GM12878 (cell line): ENCODE measurements at regions not wholly inside any gene's neighbourhood (a gene's known extent, or its start where the extent isn't known, plus 50 kb on each side); places are given as distances from the start of the nearest gene placed in this dataset.

ENCODE experiments used
- ATF7 ChIP-seq: fragments of 450-650 bp; IDR thresholded peaks from 2 replicates; pipeline ENCODE4 v1.6.1; 2016; ENCODE audit warnings: low read depth, mild to moderate bottlenecking
- BHLHE40 ChIP-seq, 2 experiments: fragments of 450-650 bp in 1 of 2; IDR thresholded peaks; 2 replicates each; pipeline ENCODE4 v1.6.1; 2011 to 2017; ENCODE audit warnings: low read depth in 2 of 2, borderline replicate concordance in 1 of 2, improper control_type of control experiment in 1 of 2, low read length in 1 of 2, mild to moderate bottlenecking in 1 of 2
- BRCA1 ChIP-seq: IDR thresholded peaks from 2 replicates; pipeline ENCODE4 v1.6.1; 2011; ENCODE audit warnings: low read depth, low read length, improper control_type of control experiment
- CHD1 ChIP-seq: IDR thresholded peaks from 2 replicates; pipeline ENCODE4 v1.6.1; 2012; ENCODE audit warnings: low read depth, low read length, improper control_type of control experiment
- CHD2 ChIP-seq: IDR thresholded peaks from 2 replicates; pipeline ENCODE4 v1.6.1; 2011; ENCODE audit warnings: low read depth, low read length, improper control_type of control experiment, borderline replicate concordance
- CREB1 ChIP-seq: IDR thresholded peaks from 2 replicates; pipeline ENCODE4 v1.6.1; 2012; ENCODE audit warnings: low read depth, mild to moderate bottlenecking, inconsistent platforms
- DPF2 ChIP-seq: fragments of 450-650 bp; IDR thresholded peaks from 2 replicates; pipeline ENCODE4 v1.6.1; 2017; ENCODE audit warnings: mild to moderate bottlenecking
- ESRRA ChIP-seq: IDR thresholded peaks from 2 replicates; pipeline ENCODE4 v1.6.1; 2012; ENCODE audit warnings: mild to moderate bottlenecking, low read length, improper control_type of control experiment
- IKZF1 ChIP-seq: fragments of 450-650 bp; conservative IDR thresholded peaks from 2 replicates; pipeline ENCODE4 v1.6.1; 2017; ENCODE audit warnings: antibody characterized with exemption, mild to moderate bottlenecking
- PRDM15 ChIP-seq: fragments of 450-650 bp; formaldehyde crosslinking; IDR thresholded peaks from 2 replicates; pipeline ENCODE4 v1.4.0; 2020; ENCODE audit warnings: mild to moderate bottlenecking, moderate library complexity
- RBBP5 ChIP-seq: fragments of 200-600 bp; sonication (generic); conservative IDR thresholded peaks from 2 replicates; pipeline ENCODE4 v1.6.1; 2016
- SMAD1 ChIP-seq: fragments of 450-650 bp; IDR thresholded peaks from 2 replicates; pipeline ENCODE4 v1.6.1; 2018; ENCODE audit warnings: mild to moderate bottlenecking, low read depth; ENCODE audit not compliant: partially characterized antibody
- SMARCA5 ChIP-seq: fragments of 450-650 bp; IDR thresholded peaks from 2 replicates; pipeline ENCODE4 v1.6.1; 2017; ENCODE audit warnings: mild to moderate bottlenecking
- SP1 ChIP-seq: IDR thresholded peaks from one replicate; pipeline ENCODE4 v1.6.1; 2011; ENCODE audit warnings: low read depth, low read length
- TCF3 ChIP-seq: IDR thresholded peaks from 2 replicates; pipeline ENCODE4 v1.6.1; 2012; ENCODE audit warnings: low read depth, mild to moderate bottlenecking, low read length, borderline replicate concordance; ENCODE audit not compliant: insufficient read depth
- ZNF274 ChIP-seq: IDR thresholded peaks from one replicate; pipeline ENCODE4 v1.8.0; 2011; ENCODE audit not compliant: insufficient read length, insufficient read depth
- ZNF592 ChIP-seq: fragments of 450-650 bp; IDR thresholded peaks from 2 replicates; pipeline ENCODE4 v1.6.1; 2017; ENCODE audit warnings: mild to moderate bottlenecking, moderate library complexity
- ZNF622 ChIP-seq: fragments of 450-650 bp; IDR thresholded peaks from 2 replicates; pipeline ENCODE4 v1.6.1; 2017; ENCODE audit warnings: mild to moderate bottlenecking, inconsistent platforms

- TF ChIP-seq ZNF592, result peak; percentile 84; the same call in 1 of the 2 replicates
- no peak for TF ChIP-seq TCF3
- no peak for TF ChIP-seq PRDM15 (CRISPR knock-in tag)
- TF ChIP-seq ESRRA, result no peak
- TF ChIP-seq SMAD1, result no peak
- TF ChIP-seq ZNF622, result no peak
- peak; percentile 93 for TF ChIP-seq ATF7
- TF ChIP-seq BRCA1, result no peak
- peak; percentile 40; the same call in 1 of the 2 replicates for TF ChIP-seq CHD2
- no peak for TF ChIP-seq RBBP5
- TF ChIP-seq ZNF274, result no peak
- peak in 1 of 2 experiments; percentile 67; a peak in 2 of 4 replicates for TF ChIP-seq BHLHE40 (IDR thresholded peaks at IDR 0.05; ENCODE audit: borderline replicate concordance in 1 of 2, low read depth in 2 of 2, low read length in 1 of 2)
- TF ChIP-seq CREB1, result peak; percentile 60
- peak; percentile 93 for TF ChIP-seq SMARCA5
- TF ChIP-seq DPF2, result peak; percentile 46; the same call in 1 of the 2 replicates
- no peak for TF ChIP-seq CHD1
- TF ChIP-seq IKZF1, result peak; percentile 85
- no peak for TF ChIP-seq SP1
Measured at GRCh38 chr6:40252531-40253258, 318.4 kb upstream of the MOCS1 start (continued).
